ENCODE measurements at regions not wholly inside any gene's neighbourhood (a gene's known extent, or its start where the extent isn't known, plus 50 kb on each side); places are given as distances from the start of the nearest gene placed in this dataset.
"Not testable (repeated sequence)": the region's sequence is repeated elsewhere in the genome, so short reads cannot be mapped to it uniquely, and the experiment has no call there.

DNA sequence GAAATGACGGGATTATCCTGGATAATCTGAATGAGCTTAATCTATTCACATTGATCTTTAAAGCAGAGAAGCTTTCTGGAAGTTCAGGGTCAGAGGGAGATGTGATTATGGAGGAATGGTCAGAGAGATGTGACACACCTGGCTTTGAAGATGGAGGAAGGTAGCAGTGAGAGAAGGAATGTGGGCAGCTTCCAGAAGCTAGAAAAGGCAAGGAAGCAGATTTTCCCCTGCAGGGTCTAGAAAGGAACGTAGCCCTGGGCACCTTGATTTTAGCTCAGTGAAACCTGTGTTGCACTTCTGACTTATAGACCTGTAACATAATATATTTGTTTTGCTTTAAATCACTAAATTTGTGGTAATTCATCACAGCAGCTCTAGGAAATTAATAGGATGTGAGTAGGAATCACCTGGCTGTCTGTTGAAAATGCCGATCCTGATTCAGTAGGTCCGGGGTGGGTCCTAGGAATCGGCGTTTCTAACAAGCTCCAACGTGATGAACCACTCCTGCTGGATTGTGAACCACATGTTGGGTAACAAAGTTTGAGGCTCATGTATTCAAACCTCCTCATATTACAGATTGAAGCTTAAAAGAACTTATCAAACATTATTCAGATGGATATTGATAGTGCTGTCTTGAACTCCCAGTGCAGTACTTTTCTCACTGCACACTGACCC, 157.0 kb downstream of the GJA1 start:
- Histone ChIP-seq H3K4me3 (ENCODE audit: low read length) (no peak overlapping the region), H3K4me1 (ENCODE audit: control insufficient read depth, insufficient read depth, low read length) (peaks cover 2% of the 10 kb centered on the region), H3K27ac (ENCODE audit: low read length) (no peak overlapping the region), H3K9me3 (replicated peaks; ENCODE audit: control insufficient read depth, low read depth, low read length) (no peaks in the 10 kb centered on the region), H3K36me3 (ENCODE audit: control insufficient read depth, insufficient read depth, low read length) (no peaks in the 10 kb centered on the region), H3K27me3 (ENCODE audit: control insufficient read depth, insufficient read depth, low read length) (no peaks in the 10 kb centered on the region)
- 40% methylated on average over 1 of the region's 7 CpGs for WGBS (ENCODE audit: insufficient coverage)
- no peak for DNase-seq

GRCh38 chr6:121593011-121593641, 157.7 kb downstream of the GJA1 start:
- peak; percentile 45 for DNase-seq
- Histone ChIP-seq H3K27me3 (ENCODE audit: control insufficient read depth, insufficient read depth, low read length) (no peaks in the 10 kb centered on the region), H3K4me3 (ENCODE audit: low read length) (no peak overlapping the region), H3K27ac (ENCODE audit: low read length) (peak overlapping the region; percentile 71), H3K4me1 (ENCODE audit: control insufficient read depth, insufficient read depth, low read length) (peaks cover 2% of the 10 kb centered on the region), H3K9me3 (replicated peaks; ENCODE audit: control insufficient read depth, low read depth, low read length) (no peaks in the 10 kb centered on the region), H3K36me3 (ENCODE audit: control insufficient read depth, insufficient read depth, low read length) (no peaks in the 10 kb centered on the region)
- WGBS (ENCODE audit: insufficient coverage) = 33% methylated on average over 2 of the region's 3 CpGs

DNA sequence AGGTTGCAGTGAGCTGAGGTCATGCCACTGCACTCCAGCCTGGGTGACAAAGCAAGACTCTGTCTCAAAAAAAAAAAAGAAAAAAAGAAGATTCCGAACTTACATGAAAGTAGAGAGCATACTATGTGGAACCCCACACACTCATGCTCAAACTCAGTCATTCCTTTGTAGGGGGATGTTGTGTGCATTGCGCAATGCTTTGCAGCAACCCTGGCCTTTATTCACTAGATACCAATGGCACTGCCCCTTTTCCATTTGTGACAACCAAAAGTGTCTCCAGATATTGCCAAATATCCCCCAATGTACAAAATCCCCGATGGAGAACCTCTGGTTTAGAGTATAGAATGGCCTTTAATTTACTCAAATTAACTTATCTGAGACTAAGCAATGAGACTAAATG, 158.6 kb downstream of the GJA1 start:
- DNase-seq = no peak
- no CpG with 5 or more reads among the region's 3 CpGs for WGBS (ENCODE audit: insufficient coverage)

GRCh38 chr6:121595646-121596045, 160.2 kb downstream of the GJA1 start:
- H3K36me3 ChIP-seq (ENCODE audit: control insufficient read depth, insufficient read depth, low read length) = no peaks in the 10 kb centered on the region
- no peaks in the 10 kb centered on the region for H3K9me3 ChIP-seq (replicated peaks; ENCODE audit: control insufficient read depth, low read depth, low read length)
- no peak overlapping the region for H3K27ac ChIP-seq (ENCODE audit: low read length)
- WGBS (ENCODE audit: insufficient coverage) = no CpG with 5 or more reads among the region's 1 CpG
- H3K4me3 ChIP-seq (ENCODE audit: low read length) = no peak overlapping the region
- H3K27me3 ChIP-seq (ENCODE audit: control insufficient read depth, insufficient read depth, low read length) = no peaks in the 10 kb centered on the region
- H3K4me1 ChIP-seq (ENCODE audit: control insufficient read depth, insufficient read depth, low read length) = peaks cover 2% of the 10 kb centered on the region
- DNase-seq = no peak

More for the DNA sequence above, 158.6 kb downstream of the GJA1 start:
- Histone ChIP-seq H3K27ac (ENCODE audit: low read length) (no peak overlapping the region), H3K36me3 (ENCODE audit: control insufficient read depth, insufficient read depth, low read length) (no peaks in the 10 kb centered on the region), H3K27me3 (ENCODE audit: control insufficient read depth, insufficient read depth, low read length) (no peaks in the 10 kb centered on the region), H3K9me3 (replicated peaks; ENCODE audit: control insufficient read depth, low read depth, low read length) (no peaks in the 10 kb centered on the region), H3K4me1 (ENCODE audit: control insufficient read depth, insufficient read depth, low read length) (peaks cover 2% of the 10 kb centered on the region), H3K4me3 (ENCODE audit: low read length) (no peak overlapping the region)

GRCh38 chr6:121596441-121596840, 161.0 kb downstream of the GJA1 start:
- Histone ChIP-seq H3K4me1 (ENCODE audit: control insufficient read depth, insufficient read depth, low read length) (peaks cover 2% of the 10 kb centered on the region), H3K36me3 (ENCODE audit: control insufficient read depth, insufficient read depth, low read length) (no peaks in the 10 kb centered on the region), H3K9me3 (replicated peaks; ENCODE audit: control insufficient read depth, low read depth, low read length) (no peaks in the 10 kb centered on the region), H3K4me3 (ENCODE audit: low read length) (no peak overlapping the region), H3K27ac (ENCODE audit: low read length) (no peak overlapping the region), H3K27me3 (ENCODE audit: control insufficient read depth, insufficient read depth, low read length) (no peaks in the 10 kb centered on the region)
- no peak for DNase-seq
- 91% methylated on average over 3 of the region's 4 CpGs for WGBS (ENCODE audit: insufficient coverage)

- no CpG with 5 or more reads among the region's 3 CpGs for WGBS (ENCODE audit: insufficient coverage)
These were observed 162.2 kb downstream of the GJA1 start for GRCh38 chr6:121597654-121598053.

GRCh38 chr6:121599331-121599730, 163.9 kb downstream of the GJA1 start:
- not testable (repeated sequence) for DNase-seq; H3K4me3 ChIP-seq (ENCODE audit: low read length); H3K4me1 ChIP-seq (ENCODE audit: control insufficient read depth, insufficient read depth, low read length)

More at GRCh38 chr6:121597654-121598053, 162.2 kb downstream of the GJA1 start:
- no peak for DNase-seq
- H3K4me1 ChIP-seq (ENCODE audit: control insufficient read depth, insufficient read depth, low read length) = peaks cover 2% of the 10 kb centered on the region
- no peaks in the 10 kb centered on the region for H3K27me3 ChIP-seq (ENCODE audit: control insufficient read depth, insufficient read depth, low read length)
- no peaks in the 10 kb centered on the region for H3K9me3 ChIP-seq (replicated peaks; ENCODE audit: control insufficient read depth, low read depth, low read length)
- no peaks in the 10 kb centered on the region for H3K36me3 ChIP-seq (ENCODE audit: control insufficient read depth, insufficient read depth, low read length)
- H3K27ac ChIP-seq (ENCODE audit: low read length) = no peak overlapping the region
- no peak overlapping the region for H3K4me3 ChIP-seq (ENCODE audit: low read length)

DNA sequence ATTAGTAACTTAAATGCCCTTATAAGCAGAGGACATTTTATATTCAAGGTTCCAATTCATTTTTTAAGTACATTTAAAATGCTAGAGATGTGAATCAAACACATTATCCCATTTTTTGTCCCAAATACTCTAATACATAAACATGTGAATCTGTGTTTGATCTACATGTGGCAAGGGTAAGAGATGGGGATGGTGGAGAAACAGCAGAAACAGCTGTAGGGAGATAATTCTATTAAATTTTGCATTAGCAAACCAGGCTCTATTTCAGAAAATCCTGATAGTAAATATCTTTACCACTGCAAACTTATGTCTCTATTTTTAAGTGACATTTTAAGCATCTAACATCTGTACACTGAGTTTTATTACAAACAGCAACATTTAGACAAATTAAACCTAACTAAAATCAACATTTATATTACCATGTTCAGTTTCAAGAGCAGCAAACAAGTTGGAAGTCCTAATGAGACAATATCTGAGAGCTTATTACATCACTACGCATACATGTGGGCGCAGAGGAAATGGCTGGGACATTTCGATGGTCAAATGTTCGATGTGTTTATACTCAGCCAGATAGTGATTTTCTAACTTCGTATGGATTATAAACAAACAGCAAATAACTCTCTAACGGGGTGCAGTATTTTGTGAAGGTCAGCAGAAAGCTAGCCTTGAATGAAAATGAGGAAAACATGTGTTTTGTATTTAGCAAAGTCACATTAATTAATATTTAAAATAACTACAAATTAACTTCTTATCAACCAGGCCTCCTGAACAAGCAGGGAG, 165.1 kb downstream of the GJA1 start:
- no peaks in the 10 kb centered on the region for H3K36me3 ChIP-seq (ENCODE audit: control insufficient read depth, insufficient read depth, low read length)
- H3K4me1 ChIP-seq (ENCODE audit: control insufficient read depth, insufficient read depth, low read length) = no peaks in the 10 kb centered on the region
- no CpG with 5 or more reads among the region's 6 CpGs for WGBS (ENCODE audit: insufficient coverage)
- H3K9me3 ChIP-seq (replicated peaks; ENCODE audit: control insufficient read depth, low read depth, low read length) = no peaks in the 10 kb centered on the region
- no peak overlapping the region for H3K27ac ChIP-seq (ENCODE audit: low read length)
- no peak for DNase-seq
- no peaks in the 10 kb centered on the region for H3K27me3 ChIP-seq (ENCODE audit: control insufficient read depth, insufficient read depth, low read length)
- no peak overlapping the region for H3K4me3 ChIP-seq (ENCODE audit: low read length)

More at GRCh38 chr6:121599331-121599730, 163.9 kb downstream of the GJA1 start:
- not testable (repeated sequence) for H3K9me3 ChIP-seq (replicated peaks; ENCODE audit: control insufficient read depth, low read depth, low read length); H3K36me3 ChIP-seq (ENCODE audit: control insufficient read depth, insufficient read depth, low read length); H3K27ac ChIP-seq (ENCODE audit: low read length); H3K27me3 ChIP-seq (ENCODE audit: control insufficient read depth, insufficient read depth, low read length)
- 92% methylated on average over 3 of the region's 6 CpGs for WGBS (ENCODE audit: insufficient coverage)

DNA sequence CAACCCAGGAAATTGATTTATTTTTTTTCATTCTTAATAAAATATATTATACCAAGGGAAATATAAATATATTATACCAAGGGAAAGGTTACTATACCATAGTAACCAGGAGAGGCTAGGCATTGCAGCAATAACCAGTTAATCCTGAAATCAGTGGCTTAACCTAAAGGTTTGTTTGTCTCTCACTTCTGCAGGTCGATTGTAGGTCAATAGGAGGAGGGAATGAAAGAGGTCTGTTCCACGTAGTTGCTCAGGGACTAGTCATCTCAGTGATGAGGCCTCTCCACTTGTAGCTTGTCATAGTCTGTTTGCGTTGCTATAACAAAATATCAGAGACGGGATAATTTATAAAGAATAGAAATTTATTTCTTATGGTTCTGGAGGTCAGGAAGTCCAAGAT, 168.0 kb downstream of the GJA1 start:
- Histone ChIP-seq H3K27ac (ENCODE audit: low read length) (no peak overlapping the region), H3K4me1 (ENCODE audit: control insufficient read depth, insufficient read depth, low read length) (no peaks in the 10 kb centered on the region), H3K4me3 (ENCODE audit: low read length) (no peak overlapping the region), H3K27me3 (ENCODE audit: control insufficient read depth, insufficient read depth, low read length) (no peaks in the 10 kb centered on the region), H3K36me3 (ENCODE audit: control insufficient read depth, insufficient read depth, low read length) (no peaks in the 10 kb centered on the region), H3K9me3 (replicated peaks; ENCODE audit: control insufficient read depth, low read depth, low read length) (no peaks in the 10 kb centered on the region)
- no peak for DNase-seq
- WGBS (ENCODE audit: insufficient coverage) = 100% methylated on average over 1 of the region's 4 CpGs

DNA sequence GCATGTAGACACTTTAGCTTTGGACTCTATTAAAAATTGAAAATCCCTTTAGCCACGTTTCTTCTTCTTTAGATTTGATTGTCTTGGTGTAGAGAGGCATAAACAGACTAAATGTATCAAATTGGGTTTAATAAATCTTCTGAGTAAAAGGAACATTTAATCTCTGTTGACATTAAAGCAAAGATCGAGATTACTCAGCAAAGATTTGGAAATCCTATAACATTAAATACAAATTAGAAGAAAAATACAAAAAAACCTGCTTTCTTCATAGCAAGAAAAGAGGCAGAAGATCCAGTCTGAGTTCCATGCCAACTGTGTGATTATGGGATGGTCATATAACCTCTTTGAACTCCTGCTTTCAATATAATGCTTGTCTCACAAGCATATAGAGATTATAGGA, 172.3 kb downstream of the GJA1 start:
- Histone ChIP-seq H3K9me3 (replicated peaks; ENCODE audit: control insufficient read depth, low read depth, low read length) (no peaks in the 10 kb centered on the region), H3K27me3 (ENCODE audit: control insufficient read depth, insufficient read depth, low read length) (no peaks in the 10 kb centered on the region), H3K36me3 (ENCODE audit: control insufficient read depth, insufficient read depth, low read length) (no peaks in the 10 kb centered on the region), H3K4me1 (ENCODE audit: control insufficient read depth, insufficient read depth, low read length) (no peaks in the 10 kb centered on the region), H3K27ac (ENCODE audit: low read length) (no peak overlapping the region), H3K4me3 (ENCODE audit: low read length) (no peak overlapping the region)
- no CpG with 5 or more reads among the region's 2 CpGs for WGBS (ENCODE audit: insufficient coverage)
- no peak for DNase-seq
